ENCODE measurements at regions not wholly inside any gene's neighbourhood (a gene's known extent, or its start where the extent isn't known, plus 50 kb on each side); places are given as distances from the start of the nearest gene placed in this dataset.
"Not testable (repeated sequence)": the region's sequence is repeated elsewhere in the genome, so short reads cannot be mapped to it uniquely, and the experiment has no call there.

DNA sequence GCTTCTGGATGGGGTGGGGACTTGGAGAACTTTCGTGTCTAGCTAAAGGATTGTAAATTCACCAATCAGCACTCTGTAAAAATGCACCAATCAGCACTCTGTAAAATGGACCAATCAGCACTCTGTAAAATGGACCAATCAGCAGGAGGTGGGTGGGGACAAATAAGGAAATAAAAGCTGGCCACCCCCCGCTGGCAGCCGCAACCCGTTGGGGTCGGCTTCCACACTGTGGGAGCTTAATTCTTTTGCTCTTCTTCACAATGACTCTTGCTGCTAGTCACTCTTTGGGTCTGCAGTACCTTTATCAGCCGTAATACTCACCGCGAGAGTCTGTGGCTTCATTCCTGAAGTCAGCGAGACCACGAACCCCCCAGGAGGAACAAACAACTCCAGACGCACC lies 623.1 kb downstream of the DSC3 start:
- not testable (repeated sequence) for DNase-seq

DNA sequence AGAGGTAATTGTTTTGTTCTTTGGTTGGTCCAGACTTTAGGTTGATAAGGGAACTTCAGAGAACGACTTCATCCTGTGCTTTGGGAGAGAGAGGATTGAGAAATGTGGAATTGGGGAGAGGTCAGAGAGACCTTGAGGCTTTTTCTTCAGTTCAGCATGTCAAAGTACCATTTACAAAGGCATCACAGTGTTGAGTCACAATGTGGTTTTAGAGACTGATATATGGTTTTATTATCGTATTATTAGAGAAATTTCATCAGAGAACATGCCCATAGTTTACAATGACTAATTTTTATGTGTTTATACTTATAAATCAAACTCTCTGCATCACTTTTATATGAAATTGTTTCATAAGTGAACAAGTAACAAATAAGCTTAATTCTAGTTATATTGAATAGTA lies 626.6 kb downstream of the DSC3 start:
- no peak for DNase-seq

DNA sequence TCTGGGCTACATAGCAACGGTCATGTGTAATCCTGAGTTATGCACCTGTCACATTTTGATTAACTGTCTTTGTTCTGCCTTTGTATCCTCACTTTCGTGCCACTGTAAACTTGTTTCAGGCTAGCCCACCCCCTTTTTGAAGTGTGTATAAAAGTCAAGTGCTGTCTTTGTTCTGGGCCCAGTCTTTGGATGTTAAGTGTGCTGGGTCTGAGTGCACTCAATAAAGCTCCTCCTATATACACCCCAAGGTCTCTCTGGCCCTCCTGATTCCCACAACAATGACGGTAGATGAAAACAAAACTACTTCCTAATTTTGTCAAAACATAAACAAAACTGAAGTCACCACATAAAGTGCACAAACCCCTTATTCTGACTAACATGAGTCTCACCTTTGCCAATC lies 633.4 kb downstream of the DSC3 start:
- no peak for DNase-seq

DNA sequence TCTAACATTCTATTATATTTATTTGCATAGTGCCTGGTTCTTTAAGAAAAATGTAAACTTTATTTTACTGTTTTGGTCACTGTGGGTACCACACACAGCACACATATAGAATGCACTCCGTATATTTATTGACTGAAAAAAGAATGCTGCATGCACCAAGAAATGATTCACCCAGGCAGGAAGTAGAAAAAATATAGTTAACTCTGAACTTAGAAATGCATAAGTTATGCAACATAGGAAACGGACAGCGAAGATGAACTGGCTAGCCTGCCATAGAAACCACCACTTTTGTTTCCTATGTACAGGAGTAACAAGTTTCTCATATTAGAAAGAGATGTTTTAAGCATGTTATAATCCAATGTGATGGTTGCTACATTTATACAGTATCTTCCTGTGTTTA lies 635.8 kb downstream of the DSC3 start:
- no peak for DNase-seq

DNA sequence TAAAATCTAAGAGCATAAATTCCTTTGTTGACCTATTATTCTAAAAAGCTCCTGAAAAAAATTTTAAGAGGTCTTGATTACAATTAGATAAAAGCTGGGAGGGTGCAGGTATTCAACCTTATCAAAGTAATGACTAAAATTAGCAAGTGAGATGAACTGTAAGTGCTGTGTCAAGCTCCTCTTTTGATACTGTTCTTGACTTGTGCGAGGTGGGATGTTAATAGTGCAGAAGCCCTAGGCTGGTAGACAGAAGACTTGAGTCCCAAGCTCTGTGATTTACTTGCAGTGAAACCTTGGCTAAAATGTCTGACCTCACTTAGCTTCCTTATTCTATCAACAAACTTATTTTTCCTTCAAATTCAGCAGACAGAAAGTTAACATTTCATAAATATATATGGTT lies 637.5 kb downstream of the DSC3 start:
- DNase-seq, result no peak

DNA sequence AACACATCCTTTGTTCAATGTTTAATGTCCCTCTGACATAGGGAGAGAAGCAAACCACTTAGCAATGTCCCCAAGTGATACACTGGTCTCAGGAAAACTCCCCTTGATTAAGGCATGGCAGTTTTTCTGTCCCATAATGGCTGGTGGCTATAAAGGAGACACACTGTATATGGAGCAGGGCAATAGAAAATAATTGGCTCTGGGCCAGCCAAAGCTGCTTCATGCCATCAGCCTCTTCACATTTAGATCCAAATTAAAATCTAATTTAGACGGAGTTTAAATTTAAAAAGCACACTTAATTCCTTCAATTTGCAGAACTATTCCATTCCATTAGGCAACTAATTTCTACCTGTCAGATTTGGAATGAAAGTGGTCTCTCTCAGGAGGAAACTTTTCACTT lies 638.1 kb downstream of the DSC3 start:
- no peak for DNase-seq

DNA sequence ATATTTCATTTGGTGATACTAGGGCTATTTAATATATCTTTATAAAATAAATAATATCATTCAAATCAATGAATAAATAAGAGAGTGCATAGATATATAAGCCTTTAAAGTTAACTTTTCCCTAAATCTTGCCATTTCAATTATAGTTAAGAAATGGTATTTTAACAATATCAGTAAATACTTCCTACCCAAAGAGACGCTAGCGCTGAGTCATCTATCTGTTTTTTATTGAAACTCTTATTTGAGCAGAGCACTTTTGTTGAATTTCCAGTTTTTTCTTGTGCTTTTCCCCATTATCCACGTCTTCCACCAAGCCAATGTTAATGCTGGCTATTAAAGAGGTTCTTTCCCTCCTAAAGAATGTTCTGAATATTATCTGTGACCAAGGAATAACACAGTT lies 639.3 kb downstream of the DSC3 start:
- DNase-seq, result no peak

DNA sequence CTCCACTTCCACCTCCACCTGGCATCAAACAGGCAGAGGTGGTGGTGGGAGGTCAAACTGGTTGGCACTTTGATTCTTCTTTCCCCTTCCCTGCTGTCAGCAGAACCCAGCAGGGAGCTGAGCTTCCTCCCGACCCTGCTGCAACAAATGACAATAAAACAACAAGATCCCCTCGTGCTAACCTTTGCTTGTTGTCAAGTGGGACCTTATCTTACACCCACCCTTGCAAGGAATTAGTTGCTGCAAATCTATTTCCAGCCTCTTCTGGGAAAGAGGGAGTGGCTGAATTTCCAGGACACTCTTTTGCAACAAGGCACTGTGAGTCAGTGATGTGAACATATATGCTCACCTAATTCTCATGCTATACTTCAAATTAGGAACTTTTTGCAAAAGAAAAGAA lies 655.1 kb downstream of the DSC3 start:
- DNase-seq, result no peak

DNA sequence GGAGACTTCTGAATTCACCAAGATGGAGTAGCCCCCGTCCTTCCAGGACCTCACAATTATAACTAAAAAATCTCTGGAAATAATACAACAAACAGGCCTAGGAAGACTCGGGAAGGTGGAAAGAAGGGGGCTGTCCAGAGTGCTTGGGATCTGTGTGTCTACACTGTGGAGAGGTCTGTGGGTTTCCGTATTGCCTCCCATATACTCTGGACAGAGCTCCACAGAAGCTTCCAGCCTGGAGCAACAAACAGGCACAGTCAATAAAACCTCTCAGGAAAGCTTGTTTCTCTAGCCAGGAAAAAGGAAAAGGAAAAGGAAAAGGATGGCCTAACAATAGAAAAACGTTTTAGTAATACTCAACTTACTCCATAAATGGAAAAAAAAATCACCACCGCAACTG lies 655.9 kb downstream of the DSC3 start:
- no peak for DNase-seq

DNA sequence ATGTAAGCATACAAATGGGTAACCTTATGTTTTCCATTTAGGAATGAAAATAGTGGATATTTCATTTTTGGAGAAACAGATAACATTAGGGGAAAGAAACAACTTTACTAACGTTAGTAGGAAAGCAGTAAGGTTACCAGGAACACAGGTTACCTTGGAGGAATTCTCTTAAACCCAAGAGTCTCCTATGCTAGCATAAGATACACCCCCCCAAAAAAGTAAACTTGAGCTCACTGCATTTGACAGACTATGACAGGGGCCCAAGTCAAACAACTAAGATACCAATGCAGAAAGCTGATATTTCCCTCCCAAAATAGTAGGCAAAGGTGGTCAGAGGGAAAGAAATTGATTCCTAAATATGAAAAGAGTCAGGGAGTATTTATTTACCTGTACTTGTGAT lies 656.9 kb downstream of the DSC3 start:
- DNase-seq, result no peak

DNA sequence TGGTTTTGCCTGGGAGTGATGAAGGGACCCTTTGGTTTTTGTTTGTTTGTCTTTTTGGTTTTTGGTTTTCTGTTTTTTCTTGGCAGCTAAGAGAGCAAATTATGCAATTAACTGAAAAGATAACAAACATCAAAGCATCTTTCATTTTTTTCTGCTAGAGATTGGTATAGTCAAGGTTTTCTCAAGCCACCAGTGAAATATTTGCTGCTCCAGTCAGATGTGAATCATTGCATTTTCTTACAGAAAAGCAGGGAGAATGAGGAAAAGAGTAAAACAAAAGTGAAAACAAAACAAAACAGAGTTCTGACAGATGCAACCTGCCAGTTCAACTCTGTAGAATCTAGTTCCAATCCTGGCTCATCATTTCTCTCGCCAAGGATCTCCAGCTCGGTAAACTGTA lies 660.7 kb downstream of the DSC3 start:
- no peak for DNase-seq

DNA sequence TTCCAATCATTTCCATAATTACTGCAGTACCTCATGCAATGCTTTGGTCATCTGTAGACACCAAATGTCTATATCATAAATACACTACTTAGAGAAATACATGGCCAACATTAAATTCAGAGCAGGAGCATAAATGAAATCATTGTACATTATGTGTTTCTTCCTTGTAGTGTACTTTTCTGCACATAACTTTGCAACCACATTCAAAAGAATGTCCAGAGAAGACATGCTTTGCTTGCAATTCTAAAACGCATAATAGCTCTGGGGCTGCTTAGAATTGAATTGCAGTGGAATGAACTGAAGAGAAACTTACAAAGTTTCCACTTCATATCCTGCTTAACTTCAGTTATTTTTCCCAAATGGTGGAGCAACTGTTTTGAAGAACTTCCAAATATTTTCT lies 664.4 kb downstream of the DSC3 start:
- DNase-seq, result no peak

DNA sequence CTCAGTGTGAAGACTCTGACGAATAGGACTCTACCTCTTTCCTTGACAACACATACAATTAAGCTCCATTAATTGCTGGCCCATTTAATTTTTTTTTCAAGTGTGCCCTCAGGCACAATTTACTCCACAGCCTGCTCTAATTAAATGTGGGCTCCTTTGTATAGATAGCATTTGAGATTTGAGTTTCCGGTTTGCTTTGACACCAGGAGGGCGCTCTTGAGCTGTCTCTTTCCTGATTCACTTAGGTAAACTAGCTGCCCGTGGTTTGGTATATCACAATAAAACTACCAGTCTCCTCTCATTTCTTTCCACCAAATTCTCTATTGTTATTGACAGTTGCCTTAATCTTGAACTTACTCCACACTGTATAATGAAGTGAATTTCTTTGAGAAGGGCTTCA lies 666.0 kb downstream of the DSC3 start:
- no peak for DNase-seq

DNA sequence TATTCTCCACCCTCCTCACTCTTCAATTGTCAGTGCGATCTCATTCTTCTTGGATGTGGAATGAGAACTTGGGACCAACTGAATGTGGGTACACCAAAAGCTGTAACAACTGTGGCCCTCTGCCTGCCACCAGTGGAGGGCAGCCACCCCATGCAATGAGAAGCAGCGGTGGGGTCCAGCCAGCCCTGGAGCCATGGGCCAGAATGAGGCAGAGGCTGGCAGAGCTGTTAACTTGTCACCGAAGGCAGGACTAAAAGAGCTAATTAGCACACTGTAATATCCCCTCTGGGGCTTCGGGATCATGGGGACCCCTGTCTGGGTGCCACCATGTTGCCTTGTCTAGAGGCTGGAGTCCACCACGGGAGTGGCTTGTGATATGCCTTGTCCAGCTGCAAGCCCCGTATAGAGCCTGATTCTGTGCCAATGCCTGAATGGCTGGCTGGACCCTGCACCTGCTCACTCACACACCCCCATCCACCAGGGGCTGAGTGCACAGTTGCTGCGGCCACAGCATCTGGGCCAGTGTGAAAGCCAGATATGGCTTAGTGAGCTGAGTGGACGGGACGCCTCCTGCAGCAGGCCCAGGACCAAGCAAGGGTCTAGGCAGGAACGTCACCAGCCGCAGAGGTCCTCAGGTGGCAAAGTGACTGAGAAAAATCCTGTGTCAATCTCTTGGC lies 680.5 kb downstream of the DSC3 start:
- DNase-seq, result no peak

DNA sequence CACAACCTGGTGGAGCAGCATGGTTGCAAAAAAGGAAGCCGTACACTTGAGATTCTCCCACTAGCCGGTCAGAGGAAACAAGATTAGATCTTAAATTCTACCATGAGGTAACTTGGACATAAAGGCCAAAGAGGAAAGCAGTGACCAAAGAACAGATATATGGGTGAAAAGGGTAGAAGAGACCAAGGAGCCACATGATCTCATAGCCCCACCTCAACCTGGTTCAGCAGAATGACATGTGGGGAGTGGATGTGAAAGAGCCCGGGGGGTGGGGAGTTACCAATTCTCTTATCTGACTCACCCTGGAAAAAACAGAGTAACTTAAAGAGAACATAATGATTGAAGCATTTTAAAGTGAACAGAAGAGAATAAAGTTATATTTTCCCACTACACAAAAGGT lies 683.0 kb downstream of the DSC3 start:
- DNase-seq, result no peak

DNA sequence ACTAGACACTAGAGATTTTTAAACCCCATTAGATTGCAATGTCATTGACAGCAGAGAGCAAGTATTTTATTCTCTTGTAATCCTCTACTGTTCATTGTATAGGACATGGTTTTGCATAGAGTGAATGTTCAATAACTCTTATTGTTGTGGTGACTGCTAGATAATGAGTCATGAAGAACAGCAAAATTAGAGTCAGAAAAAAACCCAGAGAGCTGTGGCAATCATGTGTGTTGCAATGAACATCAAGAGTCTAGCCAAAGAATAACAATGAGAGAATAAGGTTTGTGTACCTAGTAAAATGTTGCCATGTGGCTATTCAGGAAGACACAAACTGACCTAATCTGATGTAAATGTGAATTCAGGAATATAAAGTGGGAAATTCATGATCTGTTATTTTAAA lies 684.0 kb downstream of the DSC3 start:
- no peak for DNase-seq

DNA sequence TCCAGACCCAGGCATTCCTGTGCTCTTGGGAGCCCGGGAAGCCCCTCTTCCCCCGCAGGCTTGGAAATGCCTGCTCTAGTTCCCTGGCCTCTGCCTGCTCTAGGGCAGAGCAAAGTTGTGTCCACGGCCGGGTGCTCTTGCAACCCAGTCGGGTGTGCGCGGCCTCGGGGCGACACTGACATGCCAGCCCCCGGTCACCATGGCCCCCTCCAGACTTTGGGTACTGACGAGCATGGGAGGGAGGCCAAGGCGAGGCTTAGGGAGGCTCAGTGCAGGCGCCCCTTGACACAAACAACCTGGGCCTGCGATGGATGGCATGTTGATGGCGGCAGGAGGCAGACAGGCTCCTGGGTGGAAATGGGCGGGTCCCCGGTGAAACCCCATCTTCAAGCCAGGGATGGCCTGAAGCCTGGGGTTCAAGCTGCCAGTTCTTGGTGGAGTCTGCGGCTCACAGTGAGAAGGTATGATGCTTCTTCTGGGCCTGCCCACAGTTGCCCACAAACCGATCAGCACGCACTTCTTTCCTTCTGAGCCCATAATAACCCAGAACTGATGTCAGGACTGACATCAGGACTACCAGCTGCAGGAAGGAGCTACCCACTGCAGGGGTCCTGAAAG lies 689.9 kb downstream of the DSC3 start:
- no peak for DNase-seq

DNA sequence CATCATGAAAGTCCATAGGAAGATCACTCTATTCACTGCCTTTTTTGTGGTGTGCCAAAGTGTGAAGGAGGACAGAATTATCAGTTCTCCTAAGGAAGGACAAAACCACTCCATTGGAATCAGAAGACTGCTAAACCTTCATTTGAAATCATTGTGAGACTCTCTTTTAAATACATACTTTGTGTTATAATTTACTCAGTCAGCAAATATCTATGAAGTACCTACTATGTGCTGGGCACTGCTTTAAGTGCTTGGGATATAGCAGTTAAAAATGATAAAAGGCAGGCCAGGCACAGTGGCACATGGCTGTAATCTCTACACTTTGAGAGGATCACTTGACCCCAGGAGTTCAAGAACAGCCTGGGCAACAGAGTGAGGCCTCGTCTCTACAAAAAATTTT lies 692.3 kb downstream of the DSC3 start:
- no peak for DNase-seq

DNA sequence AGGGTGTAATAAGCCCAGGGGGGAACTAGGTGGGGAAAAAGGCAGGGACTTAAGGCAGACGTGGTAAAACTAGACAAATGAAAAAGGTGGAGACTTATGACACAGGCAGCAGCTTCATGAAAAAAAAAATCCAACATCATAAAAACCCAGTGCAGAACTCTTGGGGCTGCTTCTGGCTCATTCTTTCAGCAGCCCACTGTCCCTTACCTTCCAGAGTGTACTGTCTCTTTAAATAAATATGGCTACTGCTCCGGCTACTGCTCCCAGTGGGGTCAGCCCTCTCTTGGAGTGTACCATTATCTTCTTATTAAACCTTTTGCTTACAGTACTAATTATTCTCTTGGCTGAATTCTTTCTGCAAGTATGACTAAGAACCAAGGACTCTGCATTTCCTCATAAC lies 699.5 kb downstream of the DSC3 start:
- DNase-seq, result no peak

DNA sequence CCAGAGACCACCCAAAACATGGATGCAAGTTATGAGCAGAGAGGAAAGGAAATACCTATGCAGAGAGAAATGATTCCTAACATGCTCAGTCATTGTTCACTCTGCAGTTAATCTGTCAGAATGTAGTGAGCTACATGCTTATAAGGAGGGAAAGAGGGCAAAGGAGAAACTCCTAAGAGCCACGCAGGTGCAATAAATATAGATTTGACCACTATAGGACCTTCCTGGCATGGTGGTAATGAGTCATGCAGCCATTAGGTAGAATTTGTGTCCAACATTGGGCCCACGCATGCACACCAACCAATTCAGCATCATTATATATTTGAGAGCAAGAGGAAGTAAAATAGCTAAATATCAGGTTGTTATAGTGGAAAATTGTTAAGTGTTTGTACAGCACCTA lies 699.9 kb downstream of the DSC3 start:
- no peak for DNase-seq

DNA sequence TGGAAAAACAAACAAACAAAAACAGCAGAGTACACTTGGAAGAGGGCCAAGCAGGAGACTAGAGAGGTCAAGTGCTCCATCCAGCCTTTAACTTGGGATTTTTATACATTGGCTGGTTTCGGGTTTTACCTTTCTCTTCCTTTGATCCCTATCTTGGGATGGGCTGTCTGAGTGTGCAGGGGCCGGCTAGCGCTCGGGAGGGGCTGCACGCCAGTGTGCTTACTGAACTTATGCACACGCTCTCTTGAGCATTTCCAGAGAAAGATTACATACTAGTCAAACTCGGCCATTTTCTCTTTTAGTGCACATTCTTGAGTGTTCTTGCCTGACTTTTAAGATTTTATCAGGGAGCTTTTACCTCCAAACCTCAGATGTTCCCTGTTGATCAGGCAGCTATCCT lies 707.8 kb downstream of the DSC3 start:
- no peak for DNase-seq

DNA sequence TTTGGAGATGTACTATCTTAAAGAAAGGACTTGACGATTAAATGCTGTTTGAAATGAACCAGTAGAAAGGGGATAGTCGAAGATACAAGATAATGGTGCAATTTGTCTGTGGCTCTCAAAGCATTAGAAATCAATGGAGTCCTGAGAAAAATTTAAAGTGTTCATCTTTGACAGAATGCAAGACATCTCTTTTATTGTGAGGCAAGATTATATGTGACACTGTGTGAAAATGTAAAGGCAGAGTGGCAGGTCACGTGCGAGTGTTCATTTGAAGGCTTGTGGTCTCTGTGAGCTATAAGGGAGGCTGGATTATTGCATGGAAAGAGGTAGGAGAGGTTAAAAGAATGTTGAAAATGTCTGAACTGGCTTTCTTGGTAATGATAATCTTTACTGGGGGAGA lies 709.2 kb downstream of the DSC3 start:
- no peak for DNase-seq

DNA sequence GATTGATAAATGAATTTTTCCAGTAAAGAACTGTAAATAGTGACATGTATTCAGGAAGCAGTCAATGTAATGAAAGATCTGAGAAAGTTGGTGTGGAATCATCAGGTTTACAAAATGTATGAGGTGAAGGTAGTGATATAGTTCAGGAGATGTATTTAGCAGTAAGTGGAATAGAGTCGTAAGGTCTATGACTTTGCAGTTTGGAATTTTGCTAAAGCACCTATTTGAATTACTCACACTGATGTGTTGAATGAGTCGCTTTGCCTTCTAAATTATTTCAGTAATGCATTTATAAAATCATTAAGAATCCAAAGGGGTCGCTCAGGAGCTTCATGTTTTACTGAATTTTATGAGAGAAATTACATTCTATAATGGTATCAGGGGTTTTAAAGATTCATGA lies 713.7 kb downstream of the DSC3 start:
- no peak for DNase-seq

DNA sequence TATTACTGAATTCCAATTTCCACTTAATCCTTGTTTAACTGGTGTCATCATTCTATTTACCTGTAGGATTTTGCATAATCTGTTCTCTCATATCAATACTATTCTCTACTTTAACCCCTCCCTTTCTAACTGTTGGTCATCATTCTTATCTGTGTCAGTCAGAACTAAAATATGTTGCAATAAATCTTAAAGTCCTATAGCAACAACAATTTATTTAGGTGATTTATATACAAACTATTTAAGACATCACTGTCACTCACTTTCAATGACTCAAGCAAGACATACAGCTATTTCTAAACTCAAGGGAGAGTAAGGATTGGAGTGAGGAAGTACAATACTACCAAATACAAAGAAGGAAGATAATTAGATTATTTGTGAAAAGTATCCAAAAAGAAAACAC lies 740.4 kb downstream of the DSC3 start:
- DNase-seq, result no peak

DNA sequence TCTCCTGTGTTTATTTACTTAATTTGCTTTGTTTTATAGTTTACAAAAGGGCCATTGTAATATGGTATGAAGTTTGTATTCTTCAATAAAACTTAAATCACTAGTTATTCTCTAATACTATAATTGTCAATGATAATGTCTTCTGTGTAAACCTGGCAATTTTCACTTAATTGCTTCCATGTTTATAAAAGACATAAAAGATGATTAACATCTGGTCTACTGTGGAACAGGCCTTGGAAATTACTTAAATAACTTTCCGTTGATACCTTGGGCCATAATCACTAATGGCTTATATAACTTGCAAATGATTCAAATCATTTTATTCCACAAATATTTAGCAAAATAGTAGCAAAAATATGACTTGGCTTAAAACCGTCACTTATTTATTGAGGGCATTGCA lies 743.8 kb downstream of the DSC3 start:
- no peak for DNase-seq

Data from HCEC 1CT (cell line).